H9 (cell line): ENCODE measurements at regions not wholly inside any gene's neighbourhood (a gene's known extent, or its start where the extent isn't known, plus 50 kb on each side); places are given as distances from the start of the nearest gene placed in this dataset.

Experiments used
- DNase-seq: peaks from one replicate; pipeline ENCODE4 v3.0.0-alpha.2; 2017
- H2AFZ ChIP-seq: one replicate; pipeline ENCODE4 v1.6.1; 2013; ENCODE audit warnings: mild to moderate bottlenecking, low read length, control low read depth, moderate library complexity
- H2AK5ac ChIP-seq: 2 replicates; pipeline ENCODE4 v1.6.1; 2013; ENCODE audit warnings: low read length, control low read depth, mixed read lengths; ENCODE audit not compliant: insufficient read length
- H2BK120ac ChIP-seq: one replicate; pipeline ENCODE4 v1.6.1; 2013; ENCODE audit warnings: low read depth, mild to moderate bottlenecking, low read length, control low read depth, inconsistent platforms; ENCODE audit not compliant: poor library complexity, severe bottlenecking
- H2BK12ac ChIP-seq: 2 replicates; pipeline ENCODE4 v1.6.1; 2013; ENCODE audit warnings: low read length, control low read depth, mixed read lengths, low read depth; ENCODE audit not compliant: insufficient read length
- H2BK15ac ChIP-seq: 2 replicates; pipeline ENCODE4 v1.6.1; 2013; ENCODE audit warnings: low read depth, low read length, control low read depth
- H2BK20ac ChIP-seq: one replicate; pipeline ENCODE4 v1.6.1; 2013; ENCODE audit warnings: low read depth, mild to moderate bottlenecking, low read length, control low read depth, inconsistent platforms; ENCODE audit not compliant: poor library complexity, severe bottlenecking
- H2BK5ac ChIP-seq: 2 replicates; pipeline ENCODE4 v1.6.1; 2013; ENCODE audit warnings: low read length, control low read depth, mixed read lengths; ENCODE audit not compliant: insufficient read length
- H3K14ac ChIP-seq: 2 replicates; pipeline ENCODE4 v1.6.1; 2013; ENCODE audit warnings: low read length, control low read depth; ENCODE audit not compliant: insufficient read depth
- H3K18ac ChIP-seq: 2 replicates; pipeline ENCODE4 v1.6.1; 2013; ENCODE audit warnings: low read depth, mild to moderate bottlenecking, mixed read lengths, low read length, control low read depth; ENCODE audit not compliant: insufficient read length
- H3K23ac ChIP-seq: 2 replicates; pipeline ENCODE4 v1.6.1; 2013; ENCODE audit warnings: low read length, control low read depth, mixed read lengths, low read depth; ENCODE audit not compliant: insufficient read length
- H3K23me2 ChIP-seq: 2 replicates; pipeline ENCODE4 v1.6.1; 2013; ENCODE audit warnings: low read depth, mild to moderate bottlenecking, mixed read lengths, low read length, control low read depth; ENCODE audit not compliant: insufficient read length, poor library complexity, severe bottlenecking
- H3K27ac ChIP-seq: 2 replicates; pipeline ENCODE4 v1.5.1; 2013; ENCODE audit warnings: low read length, control low read depth, mixed read lengths, low read depth; ENCODE audit not compliant: insufficient read length
- H3K27me3 ChIP-seq: 2 replicates; pipeline ENCODE4 v1.6.1; 2013; ENCODE audit warnings: low read length, control low read depth, inconsistent platforms; ENCODE audit not compliant: insufficient read depth
- H3K4ac ChIP-seq: 2 replicates; pipeline ENCODE4 v1.6.1; 2013; ENCODE audit warnings: low read depth, mild to moderate bottlenecking, control low read depth, inconsistent platforms, low read length, moderate library complexity
- H3K4me1 ChIP-seq: 2 replicates; pipeline ENCODE4 v1.6.1; 2013; ENCODE audit warnings: low read length, control low read depth, inconsistent platforms; ENCODE audit not compliant: insufficient read depth
- H3K4me2 ChIP-seq: 2 replicates; pipeline ENCODE4 v1.6.1; 2013; ENCODE audit warnings: low read length, control low read depth, mixed read lengths; ENCODE audit not compliant: insufficient read length, insufficient read depth
- H3K56ac ChIP-seq: 2 replicates; pipeline ENCODE4 v1.6.1; 2013; ENCODE audit warnings: low read depth, mild to moderate bottlenecking, mixed read lengths, low read length, control low read depth; ENCODE audit not compliant: insufficient read length
- H3K79me1 ChIP-seq: 2 replicates; pipeline ENCODE4 v1.6.1; 2013; ENCODE audit warnings: low read depth, mild to moderate bottlenecking, moderate library complexity, low read length, control low read depth, inconsistent platforms; ENCODE audit not compliant: insufficient read depth, poor library complexity, severe bottlenecking
- H3K79me2 ChIP-seq: 2 replicates; pipeline ENCODE4 v1.6.1; 2013; ENCODE audit warnings: low read length, control low read depth, inconsistent platforms; ENCODE audit not compliant: insufficient read depth
- H3K9ac ChIP-seq: 2 replicates; pipeline ENCODE4 v1.6.1; 2013; ENCODE audit warnings: low read length, control low read depth, mixed read lengths; ENCODE audit not compliant: insufficient read length; ENCODE audit errors: extremely low read depth
- H3K9me3 ChIP-seq: one replicate; pipeline ENCODE4 v1.6.1; 2013; ENCODE audit warnings: low read depth, low read length, inconsistent platforms; ENCODE audit not compliant: control insufficient read depth
- H3T11ph ChIP-seq: one replicate; pipeline ENCODE4 v1.6.1; 2013; ENCODE audit warnings: mild to moderate bottlenecking, low read length, control low read depth, inconsistent platforms
- H4K20me1 ChIP-seq: one replicate; pipeline ENCODE4 v1.6.1; 2013; ENCODE audit not compliant: control insufficient read depth, insufficient read length, insufficient read depth
- H4K5ac ChIP-seq: 2 replicates; pipeline ENCODE4 v1.6.1; 2013; ENCODE audit warnings: low read depth, mild to moderate bottlenecking, mixed read lengths, low read length, control low read depth; ENCODE audit not compliant: insufficient read length
- H4K8ac ChIP-seq: replicated peaks from 2 replicates; pipeline ENCODE4 v1.6.1; 2013; ENCODE audit warnings: low read length, control low read depth, mixed read lengths, low read depth; ENCODE audit not compliant: insufficient read length
- H4K91ac ChIP-seq: 2 replicates; pipeline ENCODE4 v1.6.1; 2013; ENCODE audit warnings: low read depth, mild to moderate bottlenecking, moderate library complexity, mixed read lengths, low read length, control low read depth; ENCODE audit not compliant: insufficient read length
- H3K27ac Mint-ChIP-seq, 3 experiments: 2 replicates in 2 of 3; 3 replicates in 1 of 3; pipeline ENCODE4 v1.8.0; 2020 to 2021; ENCODE audit warnings: mixed read lengths in 3 of 3, mild to moderate bottlenecking in 1 of 3, moderate library complexity in 1 of 3
- H3K27me3 Mint-ChIP-seq: 2 replicates; pipeline ENCODE4 v1.8.0; 2021; ENCODE audit warnings: low read depth, mild to moderate bottlenecking, moderate library complexity, mixed read lengths
- H3K36me3 Mint-ChIP-seq, 3 experiments: 2 replicates in 2 of 3; 3 replicates in 1 of 3; pipeline ENCODE4 v1.8.0; 2020 to 2021; ENCODE audit warnings: low read depth in 3 of 3, mixed read lengths in 3 of 3; ENCODE audit not compliant: insufficient read depth in 1 of 3
- H3K4me1 Mint-ChIP-seq, 2 experiments: 2 replicates each; pipeline ENCODE4 v1.8.0; 2020; ENCODE audit warnings: mixed read lengths in 2 of 2
- H3K4me3 Mint-ChIP-seq, 2 experiments: 2 replicates in 1 of 2; 3 replicates in 1 of 2; pipeline ENCODE4 v1.8.0; 2020 to 2021; ENCODE audit warnings: mild to moderate bottlenecking in 2 of 2, mixed read lengths in 2 of 2, moderate library complexity in 1 of 2
- H3K9me3 Mint-ChIP-seq, 2 experiments: 2 replicates in 1 of 2; 3 replicates in 1 of 2; pipeline ENCODE4 v1.8.0; 2020; ENCODE audit warnings: mild to moderate bottlenecking in 2 of 2, mixed read lengths in 2 of 2, moderate library complexity in 1 of 2
- TF ChIP-seq, protein P1 (sequence below): fragments of 200-600 bp; sonication (generic); conservative IDR thresholded peaks from 3 replicates; pipeline ENCODE4 v1.8.0; 2021; ENCODE audit warnings: antibody characterized with exemption, mild to moderate bottlenecking

DNA sequence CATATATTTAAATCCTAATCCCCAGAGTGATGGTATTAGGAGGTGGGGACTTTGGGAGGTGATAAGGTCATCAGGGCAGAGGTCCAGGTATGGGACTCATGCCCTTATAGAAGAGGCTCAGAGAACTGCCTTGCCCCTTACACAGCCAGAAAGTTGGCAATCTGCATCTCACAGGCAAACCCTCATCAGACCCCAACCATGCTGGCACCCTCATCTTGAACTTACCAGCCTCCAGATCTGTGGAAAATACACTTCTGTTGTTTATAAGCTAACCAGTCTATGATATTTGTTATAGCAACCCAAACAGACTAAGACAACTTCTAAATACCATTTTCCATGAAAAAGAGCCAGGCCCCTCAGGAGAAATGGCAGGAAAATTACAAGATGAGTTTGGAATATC, 69.3 kb upstream of the PRDX6 start:
- Mint-ChIP-seq H3K36me3 (peaks cover 0 to 2% (median 0%) of the 10 kb centered on the region in 3 experiments; a peak in 1 of 7 replicates), H3K27ac (no peak overlapping the region), H3K4me3 (no peak overlapping the region)

More for the DNA sequence above, 69.3 kb upstream of the PRDX6 start:
- Histone ChIP-seq H3K9ac (no peak overlapping the region), H3K79me1 (no peaks in the 10 kb centered on the region), H3K9me3 (no peaks in the 10 kb centered on the region), H2AK5ac (no peak overlapping the region), H4K91ac (no peak overlapping the region), H3K79me2 (no peaks in the 10 kb centered on the region), H3K27ac (no peak overlapping the region), H2BK15ac (no peak overlapping the region), H2BK5ac (no peak overlapping the region), H2BK120ac (no peak overlapping the region), H3K23me2 (no peaks in the 10 kb centered on the region), H3K4ac (no peak overlapping the region), H4K20me1 (no peaks in the 10 kb centered on the region), H3T11ph (no peak overlapping the region), H3K27me3 (no peaks in the 10 kb centered on the region), H2BK20ac (no peak overlapping the region), H4K5ac (no peak overlapping the region), H3K4me2 (no peak overlapping the region), H3K18ac (no peak overlapping the region), H3K56ac (no peak overlapping the region), H3K4me1 (peaks cover 2% of the 10 kb centered on the region; the same call in 1 of the 2 replicates), H4K8ac (no peak overlapping the region), H2BK12ac (no peak overlapping the region), H3K14ac (no peak overlapping the region), H2AFZ (no peak overlapping the region), H3K23ac (no peak overlapping the region)
- Mint-ChIP-seq H3K4me1 (peaks cover 5 to 6% of the 10 kb centered on the region in 2 experiments; a peak in 3 of 4 replicates), H3K9me3 (no peaks in the 10 kb centered on the region), H3K27me3 (no peaks in the 10 kb centered on the region)
- DNase-seq = no peak
- TF ChIP-seq, protein P1, sequence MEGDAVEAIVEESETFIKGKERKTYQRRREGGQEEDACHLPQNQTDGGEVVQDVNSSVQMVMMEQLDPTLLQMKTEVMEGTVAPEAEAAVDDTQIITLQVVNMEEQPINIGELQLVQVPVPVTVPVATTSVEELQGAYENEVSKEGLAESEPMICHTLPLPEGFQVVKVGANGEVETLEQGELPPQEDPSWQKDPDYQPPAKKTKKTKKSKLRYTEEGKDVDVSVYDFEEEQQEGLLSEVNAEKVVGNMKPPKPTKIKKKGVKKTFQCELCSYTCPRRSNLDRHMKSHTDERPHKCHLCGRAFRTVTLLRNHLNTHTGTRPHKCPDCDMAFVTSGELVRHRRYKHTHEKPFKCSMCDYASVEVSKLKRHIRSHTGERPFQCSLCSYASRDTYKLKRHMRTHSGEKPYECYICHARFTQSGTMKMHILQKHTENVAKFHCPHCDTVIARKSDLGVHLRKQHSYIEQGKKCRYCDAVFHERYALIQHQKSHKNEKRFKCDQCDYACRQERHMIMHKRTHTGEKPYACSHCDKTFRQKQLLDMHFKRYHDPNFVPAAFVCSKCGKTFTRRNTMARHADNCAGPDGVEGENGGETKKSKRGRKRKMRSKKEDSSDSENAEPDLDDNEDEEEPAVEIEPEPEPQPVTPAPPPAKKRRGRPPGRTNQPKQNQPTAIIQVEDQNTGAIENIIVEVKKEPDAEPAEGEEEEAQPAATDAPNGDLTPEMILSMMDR = no peak
